ENCODE measurements at regions not wholly inside any gene's neighbourhood (a gene's known extent, or its start where the extent isn't known, plus 50 kb on each side); places are given as distances from the start of the nearest gene placed in this dataset.

DNA sequence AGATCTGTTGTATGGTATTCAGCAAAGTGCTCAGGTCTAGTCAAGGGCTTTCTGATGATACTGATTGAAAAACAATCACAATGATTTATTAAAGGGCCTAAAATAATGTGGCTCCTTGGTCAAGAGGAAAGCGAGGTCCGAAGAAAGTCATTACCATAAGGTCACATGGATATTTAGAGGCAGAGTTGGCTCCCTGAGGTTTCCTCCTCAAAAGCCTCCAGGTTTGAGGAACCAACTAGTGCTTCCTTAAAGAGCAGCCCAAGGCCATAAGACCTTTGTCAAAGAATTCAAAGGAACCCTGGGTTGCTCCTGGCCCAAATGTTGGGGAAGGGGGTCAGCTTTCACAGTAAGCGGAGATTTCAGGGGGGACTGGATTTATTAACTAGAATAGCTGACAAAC, 280.7 kb upstream of the ATP5MC3 start:
- TF ChIP-seq CTCF (IDR thresholded peaks at IDR 0.05; ENCODE audit: extremely low read depth in 1 of 2, insufficient read depth in 1 of 2, low read depth in 1 of 2, low read length in 2 of 2) (no peak), POLR2A (IDR thresholded peaks at IDR 0.05; ENCODE audit: low read depth, low read length) (no peak), MYC (IDR thresholded peaks at IDR 0.05; ENCODE audit: low read depth, low read length) (no peak), POLR2AphosphoS5 (IDR thresholded peaks at IDR 0.05; ENCODE audit: insufficient read depth, low read depth, low read length) (no peak), MAX (IDR thresholded peaks at IDR 0.05; ENCODE audit: insufficient read depth, insufficient read length) (no peak)

Measured in endothelial cell of umbilical vein (primary cell).